ENCODE measurements at regions not wholly inside any gene's neighbourhood (a gene's known extent, or its start where the extent isn't known, plus 50 kb on each side); places are given as distances from the start of the nearest gene placed in this dataset.

DNA sequence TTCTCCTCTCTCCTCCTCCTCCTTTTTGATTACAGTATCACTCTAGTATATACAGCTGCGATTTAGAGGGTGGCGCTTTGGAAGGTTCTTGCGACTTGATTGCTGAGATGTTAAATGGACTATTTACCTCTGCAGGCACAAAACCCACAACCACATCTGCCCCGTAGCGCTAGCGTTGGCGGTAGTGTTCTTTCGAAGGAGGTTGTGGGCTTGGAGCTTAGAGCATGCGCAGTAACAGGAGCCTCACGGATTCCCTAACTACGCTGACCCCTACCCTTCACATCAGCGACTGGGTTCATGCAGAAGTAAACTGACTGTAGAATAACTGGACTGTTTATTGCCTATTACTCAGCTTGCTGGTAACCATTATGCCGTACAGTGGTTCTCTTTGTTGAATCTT, 58.0 kb downstream of the CGGBP1 start:
- no peaks in the 10 kb centered on the region for H3K36me3 ChIP-seq (replicated peaks)
- no peak overlapping the region for H3K4me3 ChIP-seq
- no peaks in the 10 kb centered on the region for H3K4me1 ChIP-seq
- H3K9me3 ChIP-seq: no peaks in the 10 kb centered on the region
- in situ Hi-C loops (cut with MboI; ENCODE audit: low sequenced_read_pairs): no loop called here
- peaks cover 3% of the 10 kb centered on the region; the same call in 1 of the 2 replicates for H3K27me3 ChIP-seq (ENCODE audit: low read depth)
- DNase-seq (ENCODE audit: low spot score in 2 of 2): no peak

DNA sequence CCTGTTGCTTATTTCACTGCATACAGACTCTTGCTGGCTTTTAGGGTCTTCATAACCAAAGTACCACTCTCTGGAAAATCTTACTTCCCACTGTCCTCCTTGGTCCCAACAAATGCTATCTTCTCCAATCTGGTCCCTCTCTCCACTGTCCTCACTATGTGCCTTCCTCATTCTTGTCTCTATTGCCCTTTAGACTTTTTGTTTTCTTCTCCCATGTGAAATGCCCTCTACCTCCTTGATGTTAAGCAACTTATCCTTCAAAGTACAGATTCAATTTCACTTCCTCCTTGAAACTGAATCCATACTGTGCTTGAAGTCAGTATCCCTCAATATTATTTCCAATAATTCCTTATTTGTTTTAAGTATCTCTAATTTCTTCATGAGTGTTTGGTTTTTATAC, 60.8 kb downstream of the CGGBP1 start:
- Histone ChIP-seq H3K9me3 (no peaks in the 10 kb centered on the region), H3K4me3 (no peak overlapping the region), H3K27me3 (ENCODE audit: low read depth) (peaks cover 3% of the 10 kb centered on the region; the same call in 1 of the 2 replicates), H3K36me3 (replicated peaks) (no peaks in the 10 kb centered on the region), H3K4me1 (no peaks in the 10 kb centered on the region)
- in situ Hi-C loops (cut with MboI; ENCODE audit: low sequenced_read_pairs): no loop called here
- DNase-seq (ENCODE audit: low spot score in 2 of 2): no peak

DNA sequence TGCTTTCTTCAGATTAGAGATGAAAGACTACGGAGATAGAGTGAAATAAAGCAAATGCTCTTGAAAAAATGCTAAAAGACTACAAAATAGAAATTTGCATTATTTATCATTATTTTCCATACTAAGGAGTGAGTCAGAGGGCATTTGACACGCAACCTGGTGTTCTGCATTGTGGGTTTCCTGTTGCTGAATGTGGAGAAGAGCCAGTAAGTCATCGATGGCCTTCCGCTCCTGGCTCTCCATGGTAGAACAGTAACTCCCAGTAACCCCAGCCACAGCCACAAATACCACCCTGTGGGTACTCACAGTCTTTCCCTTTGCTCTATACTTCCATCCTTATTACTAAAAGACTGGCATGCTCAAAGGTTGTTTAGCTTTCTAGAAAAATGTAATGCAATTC, 61.5 kb downstream of the CGGBP1 start:
- H3K9me3 ChIP-seq: no peaks in the 10 kb centered on the region
- H3K36me3 ChIP-seq (replicated peaks): no peaks in the 10 kb centered on the region
- no peak overlapping the region for H3K4me3 ChIP-seq
- in situ Hi-C loops (cut with MboI; ENCODE audit: low sequenced_read_pairs): no loop called here
- no peak for DNase-seq (ENCODE audit: low spot score in 2 of 2)
- peaks cover 3% of the 10 kb centered on the region; the same call in 1 of the 2 replicates for H3K27me3 ChIP-seq (ENCODE audit: low read depth)
- no peaks in the 10 kb centered on the region for H3K4me1 ChIP-seq

DNA sequence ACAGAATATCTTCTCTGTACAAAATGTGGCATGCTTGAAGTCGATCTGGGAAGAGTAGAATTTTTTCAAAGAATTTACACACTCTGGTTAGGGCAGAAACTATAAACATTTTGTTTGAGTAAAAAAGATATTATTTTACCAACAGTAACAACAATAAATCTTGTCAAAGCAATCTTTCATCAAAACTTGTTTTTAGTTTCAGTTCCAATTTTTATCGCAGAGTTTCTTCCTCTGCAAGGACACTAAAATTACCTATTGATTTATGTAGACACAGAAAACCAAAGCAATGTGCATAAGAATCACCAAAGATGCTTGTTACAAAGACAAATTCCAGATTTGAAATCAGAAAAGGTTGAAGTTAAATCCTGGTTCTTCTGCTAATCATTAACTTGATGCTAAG, 61.9 kb downstream of the CGGBP1 start:
- Histone ChIP-seq H3K36me3 (replicated peaks) (no peaks in the 10 kb centered on the region), H3K27me3 (ENCODE audit: low read depth) (peaks cover 3% of the 10 kb centered on the region; the same call in 1 of the 2 replicates), H3K9me3 (no peaks in the 10 kb centered on the region), H3K4me1 (no peaks in the 10 kb centered on the region), H3K4me3 (no peak overlapping the region)
- in situ Hi-C loops (cut with MboI; ENCODE audit: low sequenced_read_pairs): no loop called here
- no peak for DNase-seq (ENCODE audit: low spot score in 2 of 2)

DNA sequence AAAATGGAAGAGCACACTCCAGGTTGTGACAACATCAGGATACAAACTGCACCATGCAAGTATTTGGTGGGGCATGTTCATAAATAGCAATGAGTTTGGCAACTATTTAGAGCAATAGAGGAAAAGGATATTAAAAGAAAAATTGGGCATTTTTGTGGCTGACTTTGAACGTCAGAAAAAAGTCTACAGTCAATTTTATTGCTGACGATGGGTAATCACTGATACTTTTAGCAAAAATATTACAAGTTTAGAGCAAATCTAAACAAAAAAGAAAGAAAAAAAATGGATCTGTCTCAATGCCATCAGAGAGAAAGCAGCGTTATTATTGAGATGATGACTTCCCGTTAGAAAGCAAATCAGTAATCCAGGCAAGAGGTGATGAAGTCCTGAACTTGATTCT, 65.2 kb downstream of the CGGBP1 start:
- no peaks in the 10 kb centered on the region for H3K9me3 ChIP-seq
- H3K4me1 ChIP-seq: no peaks in the 10 kb centered on the region
- H3K4me3 ChIP-seq: no peak overlapping the region
- in situ Hi-C loops (cut with MboI; ENCODE audit: low sequenced_read_pairs): no loop called here
- no peaks in the 10 kb centered on the region for H3K36me3 ChIP-seq (replicated peaks)
- peaks cover 3% of the 10 kb centered on the region; the same call in 1 of the 2 replicates for H3K27me3 ChIP-seq (ENCODE audit: low read depth)
- DNase-seq (ENCODE audit: low spot score in 2 of 2): no peak

DNA sequence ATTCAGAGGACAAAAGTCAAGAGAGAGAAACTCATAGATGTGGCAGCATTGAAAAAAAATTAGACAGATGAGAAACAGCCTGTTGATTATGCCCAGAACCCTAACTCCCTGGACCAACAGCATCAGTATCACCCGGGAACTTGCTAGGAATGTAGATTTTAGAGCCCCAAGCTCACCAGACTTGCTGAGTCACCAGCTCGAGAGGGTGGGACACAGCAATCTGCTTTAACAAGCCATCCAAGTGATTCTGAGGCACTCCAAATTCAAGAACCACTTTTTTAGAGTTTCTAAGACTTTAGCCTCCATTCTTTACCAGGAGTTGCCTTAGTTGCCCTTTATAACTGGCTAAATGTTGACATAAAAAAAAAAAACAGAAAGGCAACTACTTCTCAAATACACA, 70.9 kb downstream of the CGGBP1 start:
- in situ Hi-C loops (cut with MboI; ENCODE audit: low sequenced_read_pairs): no loop called here
- Histone ChIP-seq H3K9me3 (no peaks in the 10 kb centered on the region), H3K27me3 (ENCODE audit: low read depth) (no peaks in the 10 kb centered on the region), H3K4me1 (no peaks in the 10 kb centered on the region), H3K36me3 (replicated peaks) (no peaks in the 10 kb centered on the region), H3K4me3 (no peak overlapping the region)
- no peak for DNase-seq (ENCODE audit: low spot score in 2 of 2)

DNA sequence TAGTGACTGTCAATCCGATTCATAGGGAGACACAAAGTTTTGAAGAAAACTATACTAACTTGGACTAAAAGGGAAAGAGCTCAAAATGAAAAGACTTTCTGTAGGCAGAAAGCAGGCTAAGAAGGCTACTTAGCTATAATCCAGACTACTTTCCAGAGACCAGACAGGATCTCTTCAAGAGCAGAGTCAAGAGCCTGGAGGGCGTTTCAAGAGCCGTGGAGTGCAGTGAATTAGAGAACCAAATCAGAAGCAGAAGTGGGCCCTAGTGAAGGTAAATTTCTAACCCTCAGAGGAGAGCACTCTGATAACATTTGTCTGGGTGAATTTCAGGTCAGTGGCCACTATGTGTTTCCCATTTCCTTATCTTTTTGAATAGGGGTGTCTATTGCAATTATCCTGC, 76.4 kb downstream of the CGGBP1 start:
- Histone ChIP-seq H3K9me3 (no peaks in the 10 kb centered on the region), H3K36me3 (replicated peaks) (no peaks in the 10 kb centered on the region), H3K4me1 (no peaks in the 10 kb centered on the region), H3K27me3 (ENCODE audit: low read depth) (no peaks in the 10 kb centered on the region), H3K4me3 (no peak overlapping the region)
- no peak for DNase-seq (ENCODE audit: low spot score in 2 of 2)
- in situ Hi-C loops (cut with MboI; ENCODE audit: low sequenced_read_pairs): no loop called here

DNA sequence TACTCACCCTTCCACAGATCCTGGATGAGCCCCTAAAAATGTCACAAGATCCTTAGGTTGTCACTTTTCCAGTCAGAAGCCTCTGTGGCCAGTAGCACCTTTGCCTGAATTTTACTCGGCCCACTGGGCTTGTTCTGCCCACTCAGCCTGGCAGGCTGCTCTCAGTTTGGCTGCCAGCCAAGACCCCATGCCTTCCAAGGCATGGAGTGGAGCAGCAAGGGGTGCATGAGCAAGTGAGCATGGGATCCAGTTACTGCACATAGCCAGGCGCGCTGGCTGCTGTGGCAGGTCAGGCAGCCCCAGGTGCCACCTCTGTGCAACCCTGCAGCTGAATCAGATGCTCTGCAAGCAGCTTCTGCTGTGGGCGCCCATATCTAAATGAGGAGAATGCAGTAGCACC, 79.3 kb downstream of the CGGBP1 start:
- DNase-seq (ENCODE audit: low spot score in 2 of 2): no peak
- Histone ChIP-seq H3K27me3 (ENCODE audit: low read depth) (no peaks in the 10 kb centered on the region), H3K4me1 (no peaks in the 10 kb centered on the region), H3K36me3 (replicated peaks) (no peaks in the 10 kb centered on the region), H3K9me3 (no peaks in the 10 kb centered on the region), H3K4me3 (no peak overlapping the region)
- in situ Hi-C loops (cut with MboI; ENCODE audit: low sequenced_read_pairs): no loop called here

DNA sequence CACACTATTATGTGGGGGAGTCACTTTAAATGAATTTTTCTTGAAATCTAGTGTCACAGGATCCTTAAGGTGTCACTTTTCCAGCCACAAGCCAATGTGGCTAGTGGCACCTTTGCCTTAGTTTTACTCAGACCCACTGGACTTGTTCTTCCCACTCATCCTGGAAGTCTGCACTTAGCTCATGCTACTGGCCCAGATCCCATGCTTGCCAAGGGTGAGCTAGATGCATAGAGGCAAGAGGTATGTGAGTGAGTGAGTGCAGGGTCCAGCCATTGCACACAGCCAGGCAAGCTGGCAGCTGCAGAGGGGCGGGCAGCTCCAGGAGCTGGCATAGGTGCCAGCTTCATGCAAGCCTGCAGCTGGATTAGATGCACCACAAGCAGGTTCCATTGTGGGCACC, 81.0 kb downstream of the CGGBP1 start:
- DNase-seq (ENCODE audit: low spot score in 2 of 2): no peak
- Histone ChIP-seq H3K27me3 (ENCODE audit: low read depth) (no peaks in the 10 kb centered on the region), H3K36me3 (replicated peaks) (no peaks in the 10 kb centered on the region), H3K4me1 (no peaks in the 10 kb centered on the region), H3K4me3 (no peak overlapping the region), H3K9me3 (no peaks in the 10 kb centered on the region)
- in situ Hi-C loops (cut with MboI; ENCODE audit: low sequenced_read_pairs): no loop called here

DNA sequence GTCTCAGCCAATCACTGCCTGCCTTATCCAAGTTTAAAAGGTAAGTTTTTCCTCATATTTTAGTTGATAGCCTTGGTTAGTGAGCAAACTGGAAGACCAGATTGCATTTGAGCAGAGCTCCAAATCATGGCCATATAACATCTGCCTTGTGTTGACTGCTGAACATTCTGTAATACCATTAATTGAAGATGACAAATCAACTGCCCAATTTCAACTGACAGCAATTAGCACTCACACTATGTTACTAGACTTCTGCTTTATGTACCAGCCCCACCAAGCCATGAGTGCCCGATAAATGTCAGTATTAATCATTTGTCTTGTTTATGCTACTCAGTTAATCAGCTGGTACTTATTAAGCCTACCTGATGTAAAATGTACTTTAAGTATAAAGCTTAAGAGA, 83.1 kb downstream of the CGGBP1 start:
- Histone ChIP-seq H3K36me3 (replicated peaks) (no peaks in the 10 kb centered on the region), H3K4me1 (no peaks in the 10 kb centered on the region), H3K27me3 (ENCODE audit: low read depth) (no peaks in the 10 kb centered on the region), H3K9me3 (no peaks in the 10 kb centered on the region), H3K4me3 (no peak overlapping the region)
- in situ Hi-C loops (cut with MboI; ENCODE audit: low sequenced_read_pairs): no loop called here
- DNase-seq (ENCODE audit: low spot score in 2 of 2): no peak

DNA sequence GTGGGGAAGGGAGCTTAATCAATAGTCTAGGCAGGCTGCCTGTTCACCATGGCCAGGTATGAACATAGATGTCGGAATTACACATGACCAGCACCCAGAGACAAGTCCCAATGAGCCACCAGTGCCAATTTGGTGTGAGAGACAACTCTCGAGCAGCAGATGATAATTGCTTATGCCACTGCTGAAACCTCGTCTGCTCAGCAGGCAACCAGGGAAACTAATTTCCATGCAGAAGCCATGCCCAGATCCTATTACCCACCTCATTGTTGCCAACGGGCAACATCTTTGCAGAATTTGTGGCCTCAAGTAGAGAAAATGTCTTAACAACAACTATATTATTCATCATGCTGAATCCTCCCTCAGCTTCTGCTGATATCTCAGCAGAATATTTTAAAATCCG, 84.9 kb downstream of the CGGBP1 start:
- H3K27me3 ChIP-seq (ENCODE audit: low read depth): no peaks in the 10 kb centered on the region
- in situ Hi-C loops (cut with MboI; ENCODE audit: low sequenced_read_pairs): no loop called here
- H3K36me3 ChIP-seq (replicated peaks): no peaks in the 10 kb centered on the region
- no peak for DNase-seq (ENCODE audit: low spot score in 2 of 2)
- H3K4me3 ChIP-seq: no peak overlapping the region
- no peaks in the 10 kb centered on the region for H3K4me1 ChIP-seq
- no peaks in the 10 kb centered on the region for H3K9me3 ChIP-seq

DNA sequence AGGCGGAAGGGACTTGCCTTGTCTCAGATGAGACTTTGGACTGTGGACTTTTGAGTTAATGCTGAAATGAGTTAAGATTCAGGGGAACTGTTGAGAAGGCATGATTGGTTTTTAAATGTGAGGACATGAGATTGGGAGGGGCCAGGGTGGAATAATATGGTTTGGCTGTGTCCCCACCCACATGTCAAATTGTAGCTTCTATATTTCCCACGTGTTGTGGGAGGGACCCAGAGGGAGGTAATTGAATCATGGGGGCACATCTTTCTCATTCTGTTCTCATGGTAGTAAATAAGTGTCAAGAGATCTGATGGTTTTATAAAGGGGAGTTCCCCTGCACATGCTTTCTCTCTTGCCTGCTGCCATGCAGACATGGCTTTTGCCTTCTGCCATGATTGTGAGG, 89.2 kb downstream of the CGGBP1 start:
- in situ Hi-C loops (cut with MboI; ENCODE audit: low sequenced_read_pairs): no loop called here
- Histone ChIP-seq H3K9me3 (no peaks in the 10 kb centered on the region), H3K4me1 (no peaks in the 10 kb centered on the region), H3K4me3 (no peak overlapping the region), H3K36me3 (replicated peaks) (no peaks in the 10 kb centered on the region), H3K27me3 (ENCODE audit: low read depth) (no peaks in the 10 kb centered on the region)
- DNase-seq (ENCODE audit: low spot score in 2 of 2): no peak

DNA sequence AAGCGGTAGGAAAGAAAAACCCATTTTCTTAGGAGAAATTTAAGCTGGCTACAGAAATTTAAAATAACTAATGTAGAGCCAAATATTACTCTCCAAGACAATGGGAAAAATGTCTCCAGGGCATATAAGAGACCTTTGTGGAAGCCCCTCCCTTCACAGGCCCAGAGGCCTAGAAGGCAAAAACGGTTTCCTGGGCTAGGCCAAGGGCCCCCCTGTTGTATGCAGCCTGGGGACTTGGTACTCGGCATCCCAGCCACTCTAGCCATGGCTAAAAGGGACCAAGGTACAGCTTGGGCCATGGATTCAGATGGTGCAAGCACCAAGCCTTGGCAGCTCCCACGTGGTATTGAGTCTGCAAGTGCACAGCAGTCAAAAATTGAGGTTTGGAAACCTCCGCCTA, 90.1 kb downstream of the CGGBP1 start:
- H3K9me3 ChIP-seq: no peaks in the 10 kb centered on the region
- H3K27me3 ChIP-seq (ENCODE audit: low read depth): no peaks in the 10 kb centered on the region
- in situ Hi-C loops (cut with MboI; ENCODE audit: low sequenced_read_pairs): no loop called here

DNA sequence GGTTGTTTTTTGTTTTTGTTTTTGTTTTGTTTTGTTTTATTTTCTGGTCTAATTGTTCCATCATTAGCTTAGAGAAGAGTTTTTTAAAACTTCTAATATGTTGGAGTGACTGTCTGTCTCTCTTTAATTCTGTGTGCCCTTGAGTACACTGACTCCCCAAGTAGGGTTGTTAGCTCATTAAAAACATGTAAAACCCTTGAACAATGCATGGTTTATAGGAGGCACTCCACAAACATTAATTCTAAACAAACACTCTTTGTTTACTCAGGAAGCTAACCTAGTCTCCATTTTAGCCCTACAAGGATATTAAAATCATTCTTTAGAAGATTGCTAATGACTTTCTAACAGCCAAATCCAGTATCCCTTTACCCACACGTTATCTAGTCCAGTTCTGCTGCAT, 100.5 kb downstream of the CGGBP1 start:
- no peaks in the 10 kb centered on the region for H3K9me3 ChIP-seq
- no peak for DNase-seq (ENCODE audit: low spot score in 2 of 2)
- H3K4me3 ChIP-seq: no peak overlapping the region
- in situ Hi-C loops (cut with MboI; ENCODE audit: low sequenced_read_pairs): no loop called here
- H3K27me3 ChIP-seq (ENCODE audit: low read depth): no peaks in the 10 kb centered on the region
- no peaks in the 10 kb centered on the region for H3K36me3 ChIP-seq (replicated peaks)
- no peaks in the 10 kb centered on the region for H3K4me1 ChIP-seq

More for the DNA sequence above, 90.1 kb downstream of the CGGBP1 start:
- no peaks in the 10 kb centered on the region for H3K36me3 ChIP-seq (replicated peaks)
- H3K4me1 ChIP-seq: no peaks in the 10 kb centered on the region
- no peak overlapping the region for H3K4me3 ChIP-seq
- no peak for DNase-seq (ENCODE audit: low spot score in 2 of 2)

DNA sequence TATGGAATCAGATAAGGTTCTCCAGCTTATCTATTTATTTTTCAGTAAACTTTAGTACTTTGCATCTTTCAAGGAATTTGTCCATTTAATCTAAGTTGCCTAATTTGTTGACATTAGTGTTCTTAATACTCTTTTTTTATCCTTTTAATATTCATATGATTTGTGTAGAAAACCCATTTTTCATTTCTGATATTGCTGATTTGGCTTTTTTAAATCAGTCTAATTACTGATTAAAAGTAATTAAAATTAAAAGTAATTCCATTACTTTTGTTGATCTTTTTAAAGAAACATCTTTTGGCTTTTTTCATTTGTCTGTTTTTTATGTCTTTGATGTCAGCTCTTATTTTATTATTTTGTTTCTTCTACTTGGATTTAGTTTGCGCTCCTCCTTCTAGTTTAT, 101.2 kb downstream of the CGGBP1 start:
- Histone ChIP-seq H3K36me3 (replicated peaks) (no peaks in the 10 kb centered on the region), H3K9me3 (no peaks in the 10 kb centered on the region), H3K4me3 (no peak overlapping the region), H3K27me3 (ENCODE audit: low read depth) (no peaks in the 10 kb centered on the region), H3K4me1 (no peaks in the 10 kb centered on the region)
- in situ Hi-C loops (cut with MboI; ENCODE audit: low sequenced_read_pairs): no loop called here
- no peak for DNase-seq (ENCODE audit: low spot score in 2 of 2)
